ENCODE measurements at regions not wholly inside any gene's neighbourhood (a gene's known extent, or its start where the extent isn't known, plus 50 kb on each side); places are given as distances from the start of the nearest gene placed in this dataset.

DNA sequence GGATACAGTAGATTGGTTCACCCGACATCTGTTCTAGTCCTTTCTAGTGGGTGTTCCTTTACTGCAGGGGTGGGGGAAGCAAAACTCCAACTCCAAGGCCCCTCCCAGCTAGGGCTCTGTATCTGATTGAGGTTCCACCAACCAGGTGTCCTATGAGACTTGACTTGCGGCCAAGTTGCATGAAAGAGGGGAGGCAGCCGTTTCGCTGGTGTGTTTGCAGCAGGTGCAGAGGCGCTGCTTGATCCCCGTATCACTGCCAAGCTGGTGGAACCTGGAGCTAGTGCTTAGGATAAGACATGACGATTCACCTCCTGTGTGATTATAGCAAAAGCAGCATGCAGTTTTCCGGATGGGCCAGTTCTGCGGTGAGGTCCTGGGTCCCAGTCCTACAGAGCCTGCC, 338.2 kb downstream of the UQCRFS1 start:
- DNase-seq (ENCODE audit: low read depth): no peak
- H3K4me3 ChIP-seq (ENCODE audit: low read depth, low read length): no peak overlapping the region

DNA sequence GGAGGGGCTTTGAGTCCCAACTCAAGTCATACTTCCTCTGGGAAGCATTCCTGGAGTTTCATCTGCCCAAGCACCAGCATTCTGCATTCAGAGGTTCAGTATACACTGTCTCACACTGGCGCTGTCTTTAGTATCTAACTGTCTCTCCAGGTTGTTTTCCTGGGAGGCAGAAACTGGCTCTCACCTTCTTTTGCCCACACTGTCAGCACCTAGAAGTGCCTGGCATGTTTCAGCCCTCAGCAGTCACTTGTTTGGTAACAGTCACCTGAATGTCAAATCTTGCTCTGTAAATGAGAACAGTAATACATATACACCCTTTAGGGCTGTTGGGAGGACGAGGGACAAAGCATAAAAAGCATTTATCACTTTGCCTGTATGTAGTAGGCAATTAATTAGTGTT, 339.6 kb downstream of the UQCRFS1 start:
- H3K4me3 ChIP-seq (ENCODE audit: low read depth, low read length): no peak overlapping the region
- DNase-seq (ENCODE audit: low read depth): no peak

DNA sequence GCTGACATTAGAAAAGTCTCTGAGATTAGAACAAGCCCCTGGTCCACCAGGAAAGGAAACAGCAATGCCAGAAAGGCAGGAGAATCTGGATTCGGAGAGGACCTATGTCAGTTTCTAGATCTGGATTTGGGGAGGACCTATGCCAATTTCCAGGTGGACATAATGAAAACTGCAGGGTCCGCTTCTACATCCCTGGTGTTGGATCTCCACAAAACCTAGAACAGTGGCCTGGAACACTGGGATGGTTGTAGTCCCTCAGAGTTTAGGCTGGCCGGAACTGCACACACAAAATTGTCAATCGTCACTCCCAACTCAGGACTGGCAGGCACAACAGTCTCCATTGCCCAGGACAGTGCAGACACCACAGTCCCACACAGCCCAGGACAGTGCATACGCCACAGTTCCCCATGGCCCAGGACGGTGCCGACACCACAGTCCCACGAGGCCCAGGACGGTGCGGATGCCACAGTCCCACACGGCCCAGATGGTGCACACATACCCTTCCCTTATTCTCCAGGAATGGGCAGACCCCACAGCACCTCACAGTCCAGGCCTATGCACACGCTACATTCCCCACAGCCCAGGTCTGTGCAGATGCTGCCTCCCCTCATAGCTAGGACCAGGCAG, 341.7 kb downstream of the UQCRFS1 start:
- no peak overlapping the region for H3K4me3 ChIP-seq (ENCODE audit: low read depth, low read length)
- DNase-seq (ENCODE audit: low read depth): no peak

DNA sequence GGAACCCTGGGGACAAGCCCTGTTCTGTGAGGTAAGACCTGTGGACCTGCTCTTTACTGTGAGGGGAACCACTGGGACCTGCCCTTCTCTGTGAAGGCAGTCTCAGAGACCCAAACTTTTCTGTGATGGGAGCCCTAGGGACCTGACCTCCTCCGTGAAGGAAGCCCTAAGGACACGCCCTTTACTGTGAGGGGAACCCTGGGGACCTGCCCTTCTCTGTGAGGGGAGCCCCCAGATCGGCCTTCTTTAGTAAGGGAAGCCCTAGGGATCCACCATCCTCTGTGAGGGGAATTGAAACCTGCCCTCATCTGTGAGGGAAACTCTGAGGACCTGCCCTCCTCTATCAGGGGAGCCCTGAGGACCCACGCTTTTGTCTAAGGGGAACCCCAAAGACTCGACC, 343.5 kb downstream of the UQCRFS1 start:
- DNase-seq (ENCODE audit: low read depth): no peak
- H3K4me3 ChIP-seq (ENCODE audit: low read depth, low read length): no peak overlapping the region

DNA sequence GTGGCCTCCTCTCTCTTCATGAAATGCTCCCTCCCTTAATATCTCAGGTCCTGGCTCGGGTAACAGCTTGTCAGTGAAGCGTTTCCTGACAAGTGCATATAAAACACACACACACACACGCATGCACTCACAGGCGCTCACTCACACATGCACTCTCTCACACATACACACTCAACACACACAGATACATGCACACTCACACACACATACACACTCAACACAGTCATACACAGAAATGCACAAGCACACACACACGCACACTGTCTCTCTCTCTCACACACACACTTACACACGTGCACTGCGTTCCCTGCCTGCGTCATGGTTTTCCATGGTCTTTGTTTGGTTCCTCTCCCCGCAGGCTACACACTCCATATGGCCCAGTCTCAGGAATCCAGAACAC, 344.1 kb downstream of the UQCRFS1 start:
- DNase-seq (ENCODE audit: low read depth): no peak
- H3K4me3 ChIP-seq (ENCODE audit: low read depth, low read length): no peak overlapping the region

DNA sequence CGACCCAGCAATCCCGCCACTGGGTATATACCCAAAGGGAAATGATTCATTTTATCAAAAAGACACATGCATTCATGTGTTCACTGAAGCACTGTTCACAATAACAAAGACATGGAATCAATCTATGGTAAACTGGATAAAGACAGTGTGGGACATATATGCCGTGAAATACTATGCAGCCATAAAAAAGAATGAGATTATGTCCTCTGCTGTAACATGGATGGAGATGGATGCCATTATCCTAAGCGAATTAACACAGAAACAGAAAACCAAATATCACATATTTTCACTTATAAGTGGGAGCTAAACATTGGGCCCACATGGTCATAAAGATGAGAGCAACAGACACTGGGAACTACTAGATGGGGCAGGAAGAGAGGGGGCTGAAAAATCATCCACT, 345.0 kb downstream of the UQCRFS1 start:
- no peak for DNase-seq (ENCODE audit: low read depth)

DNA sequence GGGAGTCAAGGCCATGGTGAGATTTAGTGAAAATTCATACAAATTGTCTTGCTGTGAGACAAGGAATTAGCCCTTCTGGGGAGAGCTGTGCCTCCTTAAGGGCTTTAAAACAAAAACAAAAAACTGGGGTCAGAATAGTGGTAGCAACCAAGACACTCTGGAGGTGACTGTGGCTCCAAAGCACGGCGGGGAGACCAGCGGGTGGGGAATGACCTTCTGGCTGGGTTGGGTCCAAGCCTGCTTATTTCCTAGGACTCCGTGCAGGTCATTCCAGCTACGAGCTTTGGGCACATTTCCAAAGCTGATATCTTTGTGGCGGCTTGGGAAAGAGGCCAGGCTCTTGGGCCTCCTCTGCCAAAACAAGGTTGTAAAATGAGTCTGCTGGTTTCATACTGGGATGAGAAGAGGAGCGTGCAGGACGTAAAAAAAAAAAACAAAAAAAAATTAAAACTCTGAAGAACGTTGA, 348.3 kb downstream of the UQCRFS1 start:
- no peak for DNase-seq (ENCODE audit: low read depth)
- H3K4me3 ChIP-seq (ENCODE audit: low read depth, low read length): no peak overlapping the region

More for the DNA sequence above, 345.0 kb downstream of the UQCRFS1 start:
- H3K4me3 ChIP-seq (ENCODE audit: low read depth, low read length): no peak overlapping the region

DNA sequence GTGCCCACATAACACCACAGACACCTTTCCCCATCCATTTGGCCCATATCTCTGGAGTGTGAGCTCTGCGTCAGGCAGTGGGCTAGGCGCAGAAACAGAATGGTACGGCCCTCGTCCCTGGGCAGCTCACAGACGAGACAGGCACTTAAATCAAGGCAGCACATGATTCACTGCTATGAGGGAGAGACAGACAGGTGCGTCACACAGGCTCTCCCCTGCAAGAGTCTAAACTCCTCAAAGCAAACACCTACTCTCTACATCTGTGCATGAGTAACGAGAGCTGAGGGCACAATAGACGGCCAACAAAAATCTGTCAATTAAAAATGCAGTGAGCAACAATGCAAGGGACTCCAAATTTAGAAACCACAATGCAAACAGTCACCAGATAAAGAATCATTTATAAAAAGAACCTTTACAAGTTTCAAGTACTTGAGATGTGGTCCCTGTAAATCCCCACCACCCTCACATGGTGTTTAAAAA, 348.9 kb downstream of the UQCRFS1 start:
- no peak overlapping the region for H3K4me3 ChIP-seq (ENCODE audit: low read depth, low read length)
- no peak for DNase-seq (ENCODE audit: low read depth)

DNA sequence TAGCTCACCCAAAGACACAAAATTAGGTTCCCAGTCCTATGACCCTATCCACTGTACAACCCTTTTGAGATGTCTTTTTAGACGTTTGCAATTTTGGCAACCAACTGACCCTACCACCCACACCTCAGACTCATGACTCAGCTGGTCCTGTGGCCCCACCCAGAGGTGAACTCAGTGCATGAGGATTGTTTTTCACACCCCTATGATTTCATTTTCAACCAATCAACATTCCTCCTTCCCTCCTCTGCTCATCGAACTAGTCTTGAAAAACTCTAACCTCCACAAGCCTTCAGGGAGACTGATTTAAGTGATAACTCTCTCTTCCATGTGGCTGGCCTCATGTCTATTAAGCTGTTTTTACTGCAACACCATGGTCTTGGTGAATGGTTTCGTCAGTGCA, 350.7 kb downstream of the UQCRFS1 start:
- DNase-seq (ENCODE audit: low read depth): no peak
- no peak overlapping the region for H3K4me3 ChIP-seq (ENCODE audit: low read depth, low read length)

DNA sequence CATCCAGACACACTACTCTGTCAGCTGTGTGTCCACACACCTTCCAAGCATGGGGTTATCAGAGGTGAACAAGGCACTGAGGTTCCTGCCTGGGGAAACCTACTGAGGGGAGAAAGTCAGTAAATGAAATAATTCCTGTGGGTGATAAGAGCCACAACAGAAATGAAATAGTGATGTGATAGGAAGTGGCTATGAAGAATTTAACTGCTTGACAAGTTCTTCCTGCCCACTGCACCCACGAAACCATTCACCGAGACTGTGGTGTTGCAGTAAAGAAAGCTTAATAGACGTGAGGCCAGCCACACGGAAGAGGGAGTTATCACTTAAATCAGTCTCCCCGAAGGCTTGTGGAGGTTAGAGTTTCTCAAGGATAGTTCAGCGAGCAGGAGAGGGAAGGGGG, 353.1 kb downstream of the UQCRFS1 start:
- no peak overlapping the region for H3K4me3 ChIP-seq (ENCODE audit: low read depth, low read length)
- DNase-seq (ENCODE audit: low read depth): no peak

DNA sequence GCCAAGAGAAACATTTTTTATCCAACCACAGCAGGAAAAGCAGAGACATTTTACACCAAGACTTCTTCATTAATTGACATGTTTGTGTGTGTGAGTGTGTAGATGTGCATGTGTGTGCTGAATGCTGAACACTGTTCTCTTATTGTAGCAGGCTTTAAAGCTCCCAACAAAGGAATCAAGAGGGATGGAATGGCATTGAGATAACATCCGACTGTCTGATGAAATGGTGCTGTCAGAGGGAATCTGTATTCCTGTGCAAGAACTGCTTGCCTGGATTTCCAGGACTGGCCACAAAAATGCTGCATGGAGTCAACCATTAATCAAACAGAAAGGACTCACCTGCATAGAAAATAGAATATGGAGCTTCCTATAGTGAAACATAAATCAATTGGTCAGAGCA, 354.0 kb downstream of the UQCRFS1 start:
- no peak for DNase-seq (ENCODE audit: low read depth)
- no peak overlapping the region for H3K4me3 ChIP-seq (ENCODE audit: low read depth, low read length)

DNA sequence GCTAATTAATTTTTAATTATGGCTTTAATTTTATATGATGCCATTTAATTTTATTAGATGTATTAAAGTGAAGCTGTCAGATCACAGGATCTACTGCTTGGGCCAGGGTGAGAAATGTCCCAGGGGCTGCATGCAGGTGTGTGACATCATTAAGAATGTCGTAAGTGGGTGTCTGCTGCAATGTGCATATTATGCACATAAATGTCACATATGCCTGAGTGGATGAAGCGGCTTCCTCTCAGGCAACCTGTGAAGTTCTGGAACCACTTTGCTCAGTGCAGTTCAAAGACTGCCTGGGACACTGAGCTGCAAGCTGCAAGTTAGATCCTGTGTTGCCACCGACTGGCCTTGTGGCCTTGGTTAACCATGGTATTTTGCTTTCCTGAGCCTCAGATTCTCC, 355.0 kb downstream of the UQCRFS1 start:
- DNase-seq (ENCODE audit: low read depth): no peak
- H3K4me3 ChIP-seq (ENCODE audit: low read depth, low read length): no peak overlapping the region

DNA sequence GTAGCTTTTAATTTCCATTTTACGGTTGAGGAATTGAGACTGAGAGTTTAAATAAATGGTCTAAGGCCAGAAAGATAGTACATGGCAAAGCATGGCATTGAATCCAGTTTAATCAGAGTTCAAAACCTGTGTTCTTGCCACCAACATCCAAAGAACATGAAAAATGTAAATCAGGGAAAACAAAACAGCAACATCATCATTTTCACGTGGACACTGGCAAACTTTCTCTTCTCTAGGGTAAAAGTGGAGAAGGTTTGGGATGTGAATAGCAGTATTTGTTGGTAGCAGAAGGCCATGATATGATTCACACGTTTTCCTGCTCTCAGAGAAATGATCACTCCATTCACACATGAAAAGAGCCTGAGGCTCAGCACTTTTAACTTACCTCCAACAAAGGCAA, 357.7 kb downstream of the UQCRFS1 start:
- H3K4me3 ChIP-seq (ENCODE audit: low read depth, low read length): no peak overlapping the region
- DNase-seq (ENCODE audit: low read depth): no peak

DNA sequence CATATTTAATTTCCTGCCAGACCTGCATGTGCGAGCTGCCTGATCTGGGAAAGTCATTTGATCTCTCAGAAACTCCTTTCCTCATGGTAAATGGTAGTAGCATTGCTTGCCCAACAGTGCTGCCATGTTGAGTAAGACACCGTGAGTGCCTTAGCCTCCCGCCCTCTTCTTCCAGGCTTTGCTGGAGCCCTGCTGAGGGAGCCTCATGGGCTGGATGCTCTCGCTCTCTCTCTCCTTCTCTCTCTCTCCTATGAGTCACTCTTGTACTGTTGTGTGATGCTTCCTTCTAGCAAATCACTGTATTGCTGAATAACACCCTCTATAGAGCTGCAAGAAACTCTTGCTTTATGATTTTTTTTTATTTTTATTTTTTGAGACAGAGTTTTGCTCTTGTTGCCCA, 365.5 kb downstream of the UQCRFS1 start:
- peak; percentile 38 for DNase-seq (ENCODE audit: low read depth)
- no peak overlapping the region for H3K4me3 ChIP-seq (ENCODE audit: low read depth, low read length)

DNA sequence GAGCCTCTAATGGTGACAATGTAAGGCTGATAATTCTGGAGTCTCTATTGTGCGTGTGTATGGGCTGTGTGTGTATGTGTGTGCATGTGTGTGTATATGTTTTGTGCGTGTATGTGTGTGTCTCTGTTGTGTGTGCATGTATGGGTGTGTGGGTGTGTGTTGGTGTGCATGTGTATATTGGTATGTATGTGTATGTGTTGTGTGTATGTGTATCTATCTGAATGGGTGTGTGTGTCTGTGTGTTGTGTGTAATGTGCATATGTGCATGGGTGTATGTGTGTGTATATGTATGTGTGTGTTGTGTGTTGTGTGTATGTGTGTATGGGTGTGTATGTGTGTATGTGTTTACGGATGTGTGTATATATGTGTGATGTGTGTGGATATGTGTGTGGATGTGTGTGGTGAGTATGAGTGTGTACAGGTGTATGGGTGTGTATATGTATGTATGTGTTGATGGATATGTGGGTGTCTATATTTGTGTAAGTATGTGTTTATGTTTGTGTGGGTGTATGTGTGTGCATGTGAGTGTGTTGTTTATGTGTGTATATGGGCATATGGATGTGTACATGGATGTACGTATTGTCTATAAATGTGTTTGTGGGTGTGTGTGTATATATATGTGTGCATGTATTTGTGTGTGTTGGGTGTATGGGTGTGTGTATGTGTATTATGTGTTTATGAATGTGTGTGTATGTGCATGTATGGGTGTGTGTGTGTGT, 366.7 kb downstream of the UQCRFS1 start:
- no peak for DNase-seq (ENCODE audit: low read depth)
- no peak overlapping the region for H3K4me3 ChIP-seq (ENCODE audit: low read depth, low read length)

DNA sequence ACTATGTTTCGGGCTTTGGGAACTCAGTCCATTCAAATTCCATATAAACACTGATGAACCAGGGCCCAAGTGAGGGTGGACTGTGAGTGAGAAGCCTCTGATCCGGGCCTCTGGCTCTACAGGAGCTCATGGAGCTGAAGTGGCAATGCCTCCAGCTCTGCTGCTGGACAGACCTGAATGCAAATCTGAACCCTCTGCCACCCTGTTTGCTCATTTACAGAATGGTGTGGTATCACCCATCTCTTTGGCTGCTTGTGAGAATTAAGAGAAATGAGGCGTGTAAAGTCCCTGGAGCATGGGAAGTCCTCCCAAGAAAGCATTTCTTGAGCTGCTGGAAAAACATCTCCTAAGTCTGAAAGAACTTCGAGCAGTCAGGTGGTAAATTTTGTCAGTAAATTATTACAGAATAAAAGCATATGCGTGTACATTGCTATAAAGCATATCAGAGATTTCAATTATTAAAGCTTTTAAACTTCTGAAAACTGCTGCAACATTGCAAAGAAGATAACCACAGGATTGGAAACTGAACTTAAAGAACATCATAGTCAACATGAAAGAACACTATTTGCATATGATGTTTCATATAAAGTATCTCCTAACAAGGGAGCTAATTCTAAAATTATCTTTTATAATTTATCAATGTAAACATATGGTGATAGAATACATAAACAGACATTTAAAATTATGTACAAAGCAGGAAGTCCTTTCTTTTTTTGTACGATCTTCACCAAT, 369.0 kb downstream of the UQCRFS1 start:
- DNase-seq (ENCODE audit: low read depth): no peak
- H3K4me3 ChIP-seq (ENCODE audit: low read depth, low read length): no peak overlapping the region

DNA sequence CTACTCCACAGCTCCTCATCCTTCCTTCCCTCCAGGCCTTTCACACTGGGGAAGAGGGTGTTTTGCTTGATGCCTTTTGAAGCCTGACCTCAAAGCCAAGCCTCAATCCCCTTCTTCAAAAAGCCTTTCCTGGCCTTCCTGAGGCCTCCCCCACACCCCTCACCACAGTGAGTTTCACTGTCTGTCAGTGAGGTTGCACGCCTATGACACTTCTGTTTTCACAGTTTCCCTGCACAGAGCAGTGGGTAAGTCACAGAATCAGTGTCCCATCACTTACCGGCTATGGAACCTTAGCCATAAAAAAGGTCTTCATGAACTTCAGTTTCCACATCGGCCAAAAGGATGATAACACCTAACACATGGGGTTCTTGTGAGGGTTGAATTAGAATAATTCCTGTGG, 371.4 kb downstream of the UQCRFS1 start:
- DNase-seq (ENCODE audit: low read depth): no peak
- H3K4me3 ChIP-seq (ENCODE audit: low read depth, low read length): no peak overlapping the region

DNA sequence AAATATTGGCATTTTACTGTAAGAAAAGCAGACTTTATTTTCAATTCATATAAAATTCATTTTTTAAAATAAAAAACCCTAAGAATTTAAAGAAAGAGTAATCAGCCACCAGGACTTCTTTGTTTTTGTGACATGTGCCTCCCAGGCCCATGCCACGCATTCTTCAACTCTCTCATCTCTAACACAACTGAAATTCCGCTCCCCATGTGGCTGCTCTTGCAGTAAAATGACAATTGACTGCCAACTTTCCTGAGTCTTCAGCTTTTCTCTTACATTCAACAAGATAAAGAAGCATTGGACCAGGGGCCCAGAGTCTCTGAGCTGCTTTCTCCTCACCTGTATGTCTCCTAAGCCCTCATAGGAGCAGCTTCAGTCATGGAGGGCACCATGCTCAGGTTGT, 372.1 kb downstream of the UQCRFS1 start:
- no peak for DNase-seq (ENCODE audit: low read depth)
- no peak overlapping the region for H3K4me3 ChIP-seq (ENCODE audit: low read depth, low read length)

DNA sequence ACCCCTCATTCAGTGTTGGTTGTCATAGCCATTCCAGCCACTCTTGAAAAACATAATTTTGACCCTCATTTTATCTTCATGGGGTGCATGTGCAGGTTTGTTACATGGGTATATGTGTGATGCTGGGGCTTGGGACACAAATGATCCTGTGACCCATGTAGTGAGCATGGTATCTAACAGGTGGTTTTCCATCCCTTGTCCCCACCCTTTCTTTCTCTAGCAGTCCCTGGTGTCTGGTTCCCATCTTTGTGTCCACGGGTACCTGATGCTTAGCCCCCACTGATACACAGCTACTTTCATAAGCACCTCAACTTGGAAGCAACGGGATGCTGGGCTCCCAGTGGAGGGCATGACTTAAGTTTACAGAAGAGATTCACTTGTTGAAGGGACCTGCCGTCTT, 373.5 kb downstream of the UQCRFS1 start:
- DNase-seq (ENCODE audit: low read depth): no peak

DNA sequence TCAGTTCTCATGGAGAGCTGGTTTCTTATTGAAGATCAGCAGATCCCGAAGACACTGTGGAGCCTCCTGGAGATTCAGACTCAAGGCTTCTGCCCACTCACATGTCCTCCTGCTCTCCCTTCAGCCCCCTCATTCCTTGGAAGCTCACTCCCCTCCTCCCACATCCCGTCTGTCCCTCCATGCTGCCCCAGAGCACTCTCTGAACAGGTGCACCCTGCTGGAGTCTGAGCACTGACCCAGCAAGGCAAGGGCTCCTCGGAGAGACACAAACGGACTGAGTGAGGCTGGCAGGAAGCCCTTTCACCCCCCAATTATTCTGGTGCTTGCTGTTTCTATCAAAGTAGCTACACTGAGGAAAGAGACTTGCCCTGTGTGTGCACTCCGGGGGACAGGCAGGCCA, 374.0 kb downstream of the UQCRFS1 start:
- no peak overlapping the region for H3K4me3 ChIP-seq (ENCODE audit: low read depth, low read length)
- no peak for DNase-seq (ENCODE audit: low read depth)

More for the DNA sequence above, 373.5 kb downstream of the UQCRFS1 start:
- H3K4me3 ChIP-seq (ENCODE audit: low read depth, low read length): no peak overlapping the region

DNA sequence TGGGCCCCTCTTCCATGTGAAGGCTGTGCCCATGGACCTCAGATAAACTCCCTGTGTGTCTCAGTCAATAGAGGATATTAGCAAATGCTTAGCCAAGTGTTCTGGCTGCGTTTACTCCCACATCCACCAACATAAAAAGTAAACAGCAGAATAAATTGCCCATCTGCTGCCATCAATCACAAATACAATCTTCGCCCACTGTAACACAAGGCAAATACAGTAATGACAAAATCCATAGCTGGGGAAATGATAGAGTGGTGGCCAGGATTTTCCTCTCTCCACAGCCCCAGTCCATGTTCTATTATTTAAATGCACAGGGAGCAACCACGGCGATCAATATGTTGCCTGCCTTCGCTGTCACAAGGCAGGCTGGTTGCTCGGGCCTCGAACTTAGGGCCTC, 376.5 kb downstream of the UQCRFS1 start:
- no peak overlapping the region for H3K4me3 ChIP-seq (ENCODE audit: low read depth, low read length)
- DNase-seq (ENCODE audit: low read depth): no peak
